ENCODE measurements at regions not wholly inside any gene's neighbourhood (a gene's known extent, or its start where the extent isn't known, plus 50 kb on each side); places are given as distances from the start of the nearest gene placed in this dataset.

GRCh38 chr6:12442455-12442854, 152.3 kb downstream of the EDN1 start:
- TF ChIP-seq CTCF (IDR thresholded peaks at IDR 0.05; ENCODE audit: control insufficient read depth, insufficient read depth, low read depth, low read length, missing control alignments) = no peak
- no peak for DNase-seq (ENCODE audit: low read depth)
- no peak overlapping the region for H3K4me3 ChIP-seq (ENCODE audit: control insufficient read depth, low read depth, low read length)

- no peak overlapping the region for H3K4me3 ChIP-seq (ENCODE audit: control insufficient read depth, low read depth, low read length)
- no peak for TF ChIP-seq CTCF (IDR thresholded peaks at IDR 0.05; ENCODE audit: control insufficient read depth, insufficient read depth, low read depth, low read length, missing control alignments)
- no peak for DNase-seq (ENCODE audit: low read depth)
Observed at GRCh38 chr6:12446394-12446793, 156.2 kb downstream of the EDN1 start.

GRCh38 chr6:12449447-12449846, 159.3 kb downstream of the EDN1 start:
- DNase-seq (ENCODE audit: low read depth) = no peak
- no peak for TF ChIP-seq CTCF (IDR thresholded peaks at IDR 0.05; ENCODE audit: control insufficient read depth, insufficient read depth, low read depth, low read length, missing control alignments)
- H3K4me3 ChIP-seq (ENCODE audit: control insufficient read depth, low read depth, low read length) = no peak overlapping the region

GRCh38 chr6:12450467-12450866, 160.3 kb downstream of the EDN1 start:
- H3K4me3 ChIP-seq (ENCODE audit: control insufficient read depth, low read depth, low read length) = no peak overlapping the region
- no peak for DNase-seq (ENCODE audit: low read depth)
- no peak for TF ChIP-seq CTCF (IDR thresholded peaks at IDR 0.05; ENCODE audit: control insufficient read depth, insufficient read depth, low read depth, low read length, missing control alignments)

- no peak for DNase-seq (ENCODE audit: low read depth)
- no peak overlapping the region for H3K4me3 ChIP-seq (ENCODE audit: control insufficient read depth, low read depth, low read length)
- no peak for TF ChIP-seq CTCF (IDR thresholded peaks at IDR 0.05; ENCODE audit: control insufficient read depth, insufficient read depth, low read depth, low read length, missing control alignments)
Observed at GRCh38 chr6:12456343-12456742, 166.2 kb downstream of the EDN1 start.

- no peak for DNase-seq (ENCODE audit: low read depth)
- TF ChIP-seq CTCF (IDR thresholded peaks at IDR 0.05; ENCODE audit: control insufficient read depth, insufficient read depth, low read depth, low read length, missing control alignments) = no peak
- no peak overlapping the region for H3K4me3 ChIP-seq (ENCODE audit: control insufficient read depth, low read depth, low read length)
Observed at GRCh38 chr6:12457094-12457493, 166.9 kb downstream of the EDN1 start.

GRCh38 chr6:12458558-12458957, 168.4 kb downstream of the EDN1 start:
- no peak overlapping the region for H3K4me3 ChIP-seq (ENCODE audit: control insufficient read depth, low read depth, low read length)
- no peak for TF ChIP-seq CTCF (IDR thresholded peaks at IDR 0.05; ENCODE audit: control insufficient read depth, insufficient read depth, low read depth, low read length, missing control alignments)
- no peak for DNase-seq (ENCODE audit: low read depth)
